ENCODE measurements at regions not wholly inside any gene's neighbourhood (a gene's known extent, or its start where the extent isn't known, plus 50 kb on each side); places are given as distances from the start of the nearest gene placed in this dataset.

GRCh38 chr13:72166102-72166650, 299.2 kb upstream of the DACH1 start:
- TF ChIP-seq CTCF (IDR thresholded peaks at IDR 0.05) (no peak), POLR2A (IDR thresholded peaks at IDR 0.05) (no peak)

Measured in heart left ventricle (tissue), 13 donors.